ENCODE measurements at regions not wholly inside any gene's neighbourhood (a gene's known extent, or its start where the extent isn't known, plus 50 kb on each side); places are given as distances from the start of the nearest gene placed in this dataset.

GRCh38 chr4:184544788-184545409 is 70.5 kb upstream of the IRF2 start:
- DNase-seq (ENCODE audit: low read depth, low spot score) = no peak
- CTCF ChIA-PET = interaction anchor here (1.3 kb wide), 1 partner anchor 281 kb away, joined by 4 read pairs; no protein-coding TSS in a partner anchor
- no peak overlapping the region for H3K4me3 ChIP-seq (ENCODE audit: low read depth, low read length)
- H3K27me3 ChIP-seq (ENCODE audit: control insufficient read depth, insufficient read depth, low read length) = no peaks in the 10 kb centered on the region
- H3K9me3 ChIP-seq (ENCODE audit: control insufficient read depth, insufficient read depth, low read length) = no peaks in the 10 kb centered on the region
- no peak for TF ChIP-seq CTCF (IDR thresholded peaks at IDR 0.05; ENCODE audit: low read depth, low read length)
- no peak overlapping the region for H3K27ac ChIP-seq (ENCODE audit: low read depth, low read length)
- POLR2A ChIA-PET = no interaction called here

GRCh38 chr4:184541907-184542306 is 67.6 kb upstream of the IRF2 start:
- ChIA-PET CTCF (interaction anchor here (2.0 kb wide), 1 partner anchor 278 kb away, joined by 10 read pairs; no protein-coding TSS in a partner anchor), POLR2A (no interaction called here)
- DNase-seq (ENCODE audit: low read depth, low spot score) = no peak
- no peaks in the 10 kb centered on the region for H3K27me3 ChIP-seq (ENCODE audit: control insufficient read depth, insufficient read depth, low read length)
- TF ChIP-seq CTCF (IDR thresholded peaks at IDR 0.05; ENCODE audit: low read depth, low read length) = no peak
- H3K27ac ChIP-seq (ENCODE audit: low read depth, low read length) = no peak overlapping the region
- no peaks in the 10 kb centered on the region for H3K9me3 ChIP-seq (ENCODE audit: control insufficient read depth, insufficient read depth, low read length)
- H3K4me3 ChIP-seq (ENCODE audit: low read depth, low read length) = no peak overlapping the region

GRCh38 chr4:184540307-184540706 is 66.0 kb upstream of the IRF2 start:
- CTCF ChIA-PET = interaction anchor here (1.7 to 3.3 kb wide), 3 partner anchors 253 to 289 kb away, joined by 4 to 43 read pairs (median 11); no protein-coding TSS in a partner anchor
- POLR2A ChIA-PET = interaction anchor here (1.1 kb wide), 1 partner anchor 65 kb away, joined by 4 read pairs; no protein-coding TSS in a partner anchor
- Histone ChIP-seq H3K27ac (ENCODE audit: low read depth, low read length) (no peak overlapping the region), H3K9me3 (ENCODE audit: control insufficient read depth, insufficient read depth, low read length) (no peaks in the 10 kb centered on the region), H3K4me3 (ENCODE audit: low read depth, low read length) (no peak overlapping the region), H3K27me3 (ENCODE audit: control insufficient read depth, insufficient read depth, low read length) (no peaks in the 10 kb centered on the region)
- TF ChIP-seq CTCF (IDR thresholded peaks at IDR 0.05; ENCODE audit: low read depth, low read length) = no peak
- DNase-seq (ENCODE audit: low read depth, low spot score) = no peak

GRCh38 chr4:184538023-184538599 is 63.8 kb upstream of the IRF2 start:
- POLR2A ChIA-PET = interaction anchor here (1.1 to 2.6 kb wide), 5 partner anchors 24 to 274 kb away, joined by 4 to 20 read pairs (median 9); partner anchors contain the start of genes CASP3, IRF2 and PRIMPOL
- Histone ChIP-seq H3K27ac (ENCODE audit: low read depth, low read length) (peak overlapping the region; percentile 81), H3K27me3 (ENCODE audit: control insufficient read depth, insufficient read depth, low read length) (no peaks in the 10 kb centered on the region), H3K4me3 (ENCODE audit: low read depth, low read length) (peak overlapping the region; percentile 65), H3K9me3 (ENCODE audit: control insufficient read depth, insufficient read depth, low read length) (no peaks in the 10 kb centered on the region)
- CTCF ChIA-PET = interaction anchor here (0.7 to 4.1 kb wide), 6 partner anchors 236 to 555 kb away, joined by 3 to 55 read pairs (median 8); no protein-coding TSS in a partner anchor
- peak; percentile 73 for DNase-seq (ENCODE audit: low read depth, low spot score)
- TF ChIP-seq CTCF (IDR thresholded peaks at IDR 0.05; ENCODE audit: low read depth, low read length) = peak; percentile 75

Measured in AG04450 (cell line).